ENCODE measurements at regions not wholly inside any gene's neighbourhood (a gene's known extent, or its start where the extent isn't known, plus 50 kb on each side); places are given as distances from the start of the nearest gene placed in this dataset.

- DNase-seq (ENCODE audit: low spot score) = no peak
- no peaks in the 10 kb centered on the region for H3K4me1 ChIP-seq (ENCODE audit: insufficient read depth, low read length, poor library complexity, severe bottlenecking)
- H3K27ac ChIP-seq (ENCODE audit: low read depth, low read length, poor library complexity, severe bottlenecking) = no peak overlapping the region
- H3K36me3 ChIP-seq (ENCODE audit: insufficient read depth, low read length, poor library complexity, severe bottlenecking) = no peaks in the 10 kb centered on the region
- BruUV-seq (replicated peaks) = no TSS peak
- no peaks in the 10 kb centered on the region for H3K9me3 ChIP-seq (ENCODE audit: low read depth, low read length, poor library complexity, severe bottlenecking)
- POLR2A ChIA-PET (ENCODE audit: low non-redundant PET) = no interaction called here
- CTCF ChIA-PET = no interaction called here
- no peak overlapping the region for H3K4me3 ChIP-seq (ENCODE audit: low read depth, low read length, poor library complexity, severe bottlenecking)
- intact Hi-C loops (cut with micrococcal nuclease; ENCODE audit: unreplicated experiment) = no loop called here
- no peak for TF ChIP-seq EZH2 (IDR thresholded peaks at IDR 0.05; ENCODE audit: borderline replicate concordance, low read depth, low read length, poor library complexity, severe bottlenecking)
- no peak for TF ChIP-seq CTCF (conservative IDR thresholded peaks at IDR 0.05; ENCODE audit: low read depth, low read length)
- no peaks in the 10 kb centered on the region for H3K27me3 ChIP-seq (replicated peaks; ENCODE audit: insufficient read depth, low read depth, low read length, poor library complexity)
These were observed 66.9 kb upstream of the SELENOP start for GRCh38 chr5:42878550-42878949.

- no peak overlapping the region for H3K27ac ChIP-seq (ENCODE audit: low read depth, low read length, poor library complexity, severe bottlenecking)
- no peaks in the 10 kb centered on the region for H3K36me3 ChIP-seq (ENCODE audit: insufficient read depth, low read length, poor library complexity, severe bottlenecking)
- no peak for DNase-seq (ENCODE audit: low spot score)
- H3K9me3 ChIP-seq (ENCODE audit: low read depth, low read length, poor library complexity, severe bottlenecking) = no peaks in the 10 kb centered on the region
- H3K4me1 ChIP-seq (ENCODE audit: insufficient read depth, low read length, poor library complexity, severe bottlenecking) = no peaks in the 10 kb centered on the region
- no peaks in the 10 kb centered on the region for H3K27me3 ChIP-seq (replicated peaks; ENCODE audit: insufficient read depth, low read depth, low read length, poor library complexity)
- CTCF ChIA-PET = interaction anchor here (0.6 kb wide), 1 partner anchor 242 kb away, joined by 3 read pairs; the partner anchor contains the start of gene ZNF131
- intact Hi-C loops (cut with micrococcal nuclease; ENCODE audit: unreplicated experiment) = no loop called here
- BruUV-seq (replicated peaks) = no TSS peak
- H3K4me3 ChIP-seq (ENCODE audit: low read depth, low read length, poor library complexity, severe bottlenecking) = no peak overlapping the region
- POLR2A ChIA-PET (ENCODE audit: low non-redundant PET) = no interaction called here
- TF ChIP-seq EZH2 (IDR thresholded peaks at IDR 0.05; ENCODE audit: borderline replicate concordance, low read depth, low read length, poor library complexity, severe bottlenecking) = no peak
- TF ChIP-seq CTCF (conservative IDR thresholded peaks at IDR 0.05; ENCODE audit: low read depth, low read length) = no peak
These were observed 66.3 kb upstream of the SELENOP start for GRCh38 chr5:42878041-42878440.

GRCh38 chr5:42877431-42877830 is 65.7 kb upstream of the SELENOP start:
- CTCF ChIA-PET = interaction anchor here (0.6 kb wide), 1 partner anchor 243 kb away, joined by 3 read pairs; the partner anchor contains the start of gene ZNF131
- POLR2A ChIA-PET (ENCODE audit: low non-redundant PET) = no interaction called here
- no peak overlapping the region for H3K4me3 ChIP-seq (ENCODE audit: low read depth, low read length, poor library complexity, severe bottlenecking)
- TF ChIP-seq CTCF (conservative IDR thresholded peaks at IDR 0.05; ENCODE audit: low read depth, low read length) = no peak
- TF ChIP-seq EZH2 (IDR thresholded peaks at IDR 0.05; ENCODE audit: borderline replicate concordance, low read depth, low read length, poor library complexity, severe bottlenecking) = no peak
- intact Hi-C loops (cut with micrococcal nuclease; ENCODE audit: unreplicated experiment) = no loop called here
- no peak overlapping the region for H3K27ac ChIP-seq (ENCODE audit: low read depth, low read length, poor library complexity, severe bottlenecking)
- H3K9me3 ChIP-seq (ENCODE audit: low read depth, low read length, poor library complexity, severe bottlenecking) = no peaks in the 10 kb centered on the region
- BruUV-seq (replicated peaks) = no TSS peak
- no peaks in the 10 kb centered on the region for H3K27me3 ChIP-seq (replicated peaks; ENCODE audit: insufficient read depth, low read depth, low read length, poor library complexity)
- no peak for DNase-seq (ENCODE audit: low spot score)
- no peaks in the 10 kb centered on the region for H3K4me1 ChIP-seq (ENCODE audit: insufficient read depth, low read length, poor library complexity, severe bottlenecking)
- H3K36me3 ChIP-seq (ENCODE audit: insufficient read depth, low read length, poor library complexity, severe bottlenecking) = no peaks in the 10 kb centered on the region
